ENCODE measurements at regions not wholly inside any gene's neighbourhood (a gene's known extent, or its start where the extent isn't known, plus 50 kb on each side); places are given as distances from the start of the nearest gene placed in this dataset.

- peaks cover 3% of the 10 kb centered on the region; the same call in 1 of the 2 replicates for H4K20me1 ChIP-seq (ENCODE audit: insufficient read depth)
- no peaks in the 10 kb centered on the region for H3K9me3 ChIP-seq (ENCODE audit: insufficient read depth, low read depth)
- no peak for DNase-seq
- intact Hi-C loops (cut with micrococcal nuclease; ENCODE audit: unreplicated experiment): loop anchor here (2.0 to 10.0 kb wide), 4 partner anchors 273 to 1286 kb away; no protein-coding TSS in a partner anchor
- no peaks in the 10 kb centered on the region for H3K27me3 ChIP-seq (ENCODE audit: insufficient read depth, low read depth)
- BruUV-seq (replicated peaks): no TSS peak
- no peak for TF ChIP-seq EZH2 (IDR thresholded peaks at IDR 0.05; ENCODE audit: low read depth)
- no peak for TF ChIP-seq CTCF (conservative IDR thresholded peaks at IDR 0.05)
- no peak overlapping the region for H3K27ac ChIP-seq
- peaks cover 13% of the 10 kb centered on the region; the same call in 1 of the 2 replicates for H3F3A ChIP-seq (ENCODE audit: insufficient read depth, low read depth)
- H3K4me3 ChIP-seq: no peak overlapping the region
- H3K9me2 ChIP-seq (ENCODE audit: insufficient read depth): no peaks in the 10 kb centered on the region
- H3K79me2 ChIP-seq (ENCODE audit: low read depth): peaks cover 8% of the 10 kb centered on the region; the same call in 1 of the 2 replicates
- no peak overlapping the region for H3K4me2 ChIP-seq
- no peak overlapping the region for H2AFZ ChIP-seq
- ChIA-PET CTCF (no interaction called here), POLR2A (ENCODE audit: unreplicated experiment) (no interaction called here)
- H3K4me1 ChIP-seq (replicated peaks; ENCODE audit: insufficient read depth): peaks cover 8% of the 10 kb centered on the region
- no peaks in the 10 kb centered on the region for H3K36me3 ChIP-seq (ENCODE audit: low read depth)
Observed at GRCh38 chr14:100381395-100382105, 58.4 kb downstream of the SLC25A47 start.

GRCh38 chr14:100382106-100382455, 58.9 kb downstream of the SLC25A47 start:
- Histone ChIP-seq H3K27ac (no peak overlapping the region), H3K36me3 (ENCODE audit: low read depth) (no peaks in the 10 kb centered on the region), H3K27me3 (ENCODE audit: insufficient read depth, low read depth) (no peaks in the 10 kb centered on the region), H2AFZ (no peak overlapping the region), H3F3A (ENCODE audit: insufficient read depth, low read depth) (peaks cover 7% of the 10 kb centered on the region; the same call in 1 of the 2 replicates), H3K4me3 (no peak overlapping the region), H3K79me2 (ENCODE audit: low read depth) (0 out of 2 replicates have a peak, but pooled peaks cover 3% of the 10 kb centered on the region), H3K9me3 (ENCODE audit: insufficient read depth, low read depth) (no peaks in the 10 kb centered on the region), H4K20me1 (ENCODE audit: insufficient read depth) (peaks cover 5% of the 10 kb centered on the region; the same call in 1 of the 2 replicates), H3K9me2 (ENCODE audit: insufficient read depth) (no peaks in the 10 kb centered on the region), H3K4me2 (no peak overlapping the region), H3K4me1 (replicated peaks; ENCODE audit: insufficient read depth) (peaks cover 7% of the 10 kb centered on the region)
- no peak for TF ChIP-seq CTCF (conservative IDR thresholded peaks at IDR 0.05)
- no peak for TF ChIP-seq EZH2 (IDR thresholded peaks at IDR 0.05; ENCODE audit: low read depth)
- ChIA-PET CTCF (interaction anchor here (0.9 kb wide), 1 partner anchor 264 kb away, joined by 4 read pairs; no protein-coding TSS in a partner anchor), POLR2A (ENCODE audit: unreplicated experiment) (no interaction called here)
- BruUV-seq (replicated peaks): no TSS peak
- intact Hi-C loops (cut with micrococcal nuclease; ENCODE audit: unreplicated experiment): loop anchor here (2.0 to 10.0 kb wide), 4 partner anchors 273 to 1285 kb away; no protein-coding TSS in a partner anchor
- DNase-seq: no peak

- Histone ChIP-seq H3K4me2 (no peak overlapping the region), H2AFZ (no peak overlapping the region), H3K27ac (no peak overlapping the region), H3K27me3 (ENCODE audit: insufficient read depth, low read depth) (no peaks in the 10 kb centered on the region), H3K9me3 (ENCODE audit: insufficient read depth, low read depth) (no peaks in the 10 kb centered on the region), H3K36me3 (ENCODE audit: low read depth) (no peaks in the 10 kb centered on the region), H3K4me3 (no peak overlapping the region), H3K9me2 (ENCODE audit: insufficient read depth) (no peaks in the 10 kb centered on the region), H3K79me2 (ENCODE audit: low read depth) (no peaks in the 10 kb centered on the region), H3F3A (ENCODE audit: insufficient read depth, low read depth) (peaks cover 5% of the 10 kb centered on the region; the same call in 1 of the 2 replicates), H3K4me1 (replicated peaks; ENCODE audit: insufficient read depth) (no peaks in the 10 kb centered on the region), H4K20me1 (ENCODE audit: insufficient read depth) (peaks cover 5% of the 10 kb centered on the region; the same call in 1 of the 2 replicates)
- no peak for DNase-seq
- CTCF ChIA-PET: no interaction called here
- POLR2A ChIA-PET (ENCODE audit: unreplicated experiment): no interaction called here
- no TSS peak for BruUV-seq (replicated peaks)
- TF ChIP-seq EZH2 (IDR thresholded peaks at IDR 0.05; ENCODE audit: low read depth) (no peak), CTCF (conservative IDR thresholded peaks at IDR 0.05) (peak; percentile 75)
- intact Hi-C loops (cut with micrococcal nuclease; ENCODE audit: unreplicated experiment): loop anchor here (2.0 to 10.0 kb wide), 4 partner anchors 271 to 1284 kb away; no protein-coding TSS in a partner anchor
Observed at GRCh38 chr14:100383727-100384158, 60.6 kb downstream of the SLC25A47 start.
